SK-N-SH (cell line): ENCODE measurements at regions not wholly inside any gene's neighbourhood (a gene's known extent, or its start where the extent isn't known, plus 50 kb on each side); places are given as distances from the start of the nearest gene placed in this dataset.

ENCODE experiments used
- CTCF ChIA-PET: fragments of 300-600, 350-600 bp; formaldehyde crosslinking; extraction: SDS; loops from one replicate; lab custom pipeline; 2021; lab: Yijun Ruan, JAX
- POLR2A ChIA-PET: fragments of 350-600 bp; sonication (Branson Sonifier 250); formaldehyde crosslinking; extraction: SDS; loops from one replicate; lab custom pipeline; 2020; ENCODE audit warnings: antibody characterized with exemption, inconsistent platforms; lab: Yijun Ruan, JAX
- DNase-seq: peaks from one replicate; pipeline ENCODE4 v3.0.0; 2012
- H2AFZ ChIP-seq: fragments of 200-600 bp; sonication (generic); 2 replicates; pipeline ENCODE4 v1.8.1; 2016; ENCODE audit warnings: antibody characterized with exemption, mild to moderate bottlenecking, low read depth
- H3F3A ChIP-seq: fragments of 200-600 bp; sonication (generic); replicated peaks from 2 replicates; pipeline ENCODE3; 2016; ENCODE audit warnings: antibody characterized with exemption, mild to moderate bottlenecking; ENCODE audit not compliant: insufficient read depth
- H3K27ac ChIP-seq, 2 experiments: fragments of 200-500 bp in 1 of 2; fragments of 200-600 bp in 1 of 2; sonication (Bioruptor generic) in 1 of 2; sonication (generic), shearing (Covaris generic) in 1 of 2; 2 replicates each; pipeline versions ENCODE4 v1.5.1 to v1.6.1; 2014 to 2016; ENCODE audit warnings: low read depth in 2 of 2, inconsistent platforms in 1 of 2, low read length in 1 of 2, mild to moderate bottlenecking in 1 of 2, mixed read lengths in 1 of 2
- H3K27me3 ChIP-seq: fragments of 200-600 bp; sonication (generic), shearing (Covaris generic); 2 replicates; pipeline ENCODE4 v1.6.1; 2016; ENCODE audit warnings: mixed run types; ENCODE audit not compliant: insufficient read depth
- H3K36me3 ChIP-seq, 2 experiments: fragments of 200-500 bp in 1 of 2; fragments of 200-600 bp in 1 of 2; sonication (Bioruptor generic) in 1 of 2; sonication (generic) in 1 of 2; replicated peaks in 1 of 2; 2 replicates each; pipeline versions ENCODE3 to v1.5.1; 2014 to 2016; ENCODE audit warnings: low read length in 1 of 2, mild to moderate bottlenecking in 1 of 2; ENCODE audit not compliant: insufficient read depth in 2 of 2, control insufficient read depth in 1 of 2
- H3K4me1 ChIP-seq, 2 experiments: fragments of 200-500 bp in 1 of 2; fragments of 200-600 bp in 1 of 2; sonication (Bioruptor generic) in 1 of 2; sonication (generic), shearing (Covaris generic) in 1 of 2; 2 replicates each; pipeline versions ENCODE4 v1.5.1 to v1.6.1; 2014 to 2016; ENCODE audit warnings: low read depth in 1 of 2, low read length in 1 of 2, mixed run types in 1 of 2; ENCODE audit not compliant: insufficient read depth in 2 of 2, control insufficient read depth in 1 of 2
- H3K4me2 ChIP-seq: fragments of 200-600 bp; sonication (generic), shearing (Covaris generic); 2 replicates; pipeline ENCODE4 v1.6.1; 2017; ENCODE audit warnings: mixed run types
- H3K4me3 ChIP-seq, 2 experiments: fragments of 200-500 bp in 1 of 2; fragments of 200-600 bp in 1 of 2; sonication (Bioruptor generic) in 1 of 2; sonication (generic), shearing (Covaris generic) in 1 of 2; 2 replicates each; pipeline versions ENCODE4 v1.5.1 to v1.8.1; 2014 to 2016; ENCODE audit warnings: low read depth in 2 of 2, inconsistent platforms in 1 of 2, low read length in 1 of 2, mild to moderate bottlenecking in 1 of 2, mixed read lengths in 1 of 2, moderate library complexity in 1 of 2
- H3K79me2 ChIP-seq: fragments of 200-600 bp; sonication (generic); 2 replicates; pipeline ENCODE4 v1.8.1; 2017; ENCODE audit warnings: mild to moderate bottlenecking; ENCODE audit not compliant: insufficient read depth
- H3K9ac ChIP-seq: fragments of 200-600 bp; sonication (generic); 2 replicates; pipeline ENCODE4 v1.6.1; 2017; ENCODE audit warnings: mixed run types
- H3K9me2 ChIP-seq: fragments of 200-600 bp; sonication (generic); 2 replicates; pipeline ENCODE4 v1.6.1; 2017; ENCODE audit warnings: mixed run types
- H3K9me3 ChIP-seq: fragments of 200-600 bp; sonication (generic); 2 replicates; pipeline ENCODE4 v1.6.1; 2017; ENCODE audit warnings: mixed run types, mild to moderate bottlenecking, moderate library complexity
- H4K20me1 ChIP-seq: fragments of 200-600 bp; sonication (generic); 2 replicates; pipeline ENCODE4 v1.6.1; 2017; ENCODE audit warnings: mild to moderate bottlenecking, mixed run types; ENCODE audit not compliant: insufficient read depth
- ELF1 ChIP-seq: IDR thresholded peaks from 2 replicates; pipeline ENCODE4 v1.4.0; 2012
- GABPA ChIP-seq: IDR thresholded peaks from 2 replicates; pipeline ENCODE4 v1.4.0; 2012; ENCODE audit warnings: low read depth, mild to moderate bottlenecking
- MEF2A ChIP-seq: IDR thresholded peaks from 2 replicates; pipeline ENCODE4 v1.4.0; 2012; ENCODE audit warnings: low read depth, borderline replicate concordance
- MXI1 ChIP-seq: IDR thresholded peaks from 2 replicates; pipeline ENCODE4 v1.6.1; 2012; ENCODE audit warnings: mild to moderate bottlenecking, low read depth, low read length, improper control_type of control experiment
- RAD21 ChIP-seq: IDR thresholded peaks from 2 replicates; pipeline ENCODE4 v1.6.1; 2012; ENCODE audit warnings: mild to moderate bottlenecking, low read length
- RFX5 ChIP-seq: IDR thresholded peaks from 2 replicates; pipeline ENCODE4 v1.6.1; 2012; ENCODE audit warnings: mild to moderate bottlenecking, improper control_type of control experiment, low read length
- YY1 ChIP-seq: IDR thresholded peaks from 2 replicates; pipeline ENCODE4 v1.4.0; 2012; ENCODE audit warnings: low read depth, mild to moderate bottlenecking
- WGBS: methylation state at CpG from one replicate; pipeline ENCODE4 v1.1.6; 2017; ENCODE audit warnings: low lambda C conversion rate; 5-methylcytosine and 5-hydroxymethylcytosine counted together
- TF ChIP-seq, protein P1 (sequence below): IDR thresholded peaks from 2 replicates; pipeline ENCODE4 v1.4.0; 2012; ENCODE audit warnings: low read depth, borderline replicate concordance
- TF ChIP-seq, protein P2 (sequence below): fragments of 150-350 bp; IDR thresholded peaks from 2 replicates; pipeline ENCODE4 v1.6.1; 2017; ENCODE audit warnings: antibody characterized with exemption, low read length, low read depth, borderline replicate concordance
- TF ChIP-seq, protein P3 (sequence below): IDR thresholded peaks from 2 replicates; pipeline ENCODE4; 2012

DNA sequence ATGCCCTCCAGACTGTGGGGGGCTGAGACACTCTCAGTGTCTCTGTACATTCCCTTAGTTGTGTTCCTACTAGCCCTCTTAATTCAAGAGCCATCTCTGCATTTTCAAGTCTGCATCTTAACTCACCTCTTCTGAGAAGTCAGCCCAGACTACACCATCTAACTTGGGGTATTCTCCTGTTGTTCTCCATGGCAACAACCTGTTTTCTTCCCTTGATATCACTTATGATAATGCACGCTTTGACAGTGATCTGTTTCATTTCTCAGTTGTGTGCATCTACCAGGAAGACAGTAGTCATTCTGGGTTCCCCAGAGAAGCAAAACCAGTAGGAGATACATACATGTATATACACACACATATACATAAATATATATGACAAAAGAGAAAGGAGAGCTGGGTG lies 707.3 kb upstream of the IGFBP3 start:
- no peak for DNase-seq
- Histone ChIP-seq H3K9me3 (no peaks in the 10 kb centered on the region), H3K9me2 (no peaks in the 10 kb centered on the region), H2AFZ (no peak overlapping the region), H3K79me2 (no peaks in the 10 kb centered on the region), H3K27ac (no peak overlapping the region), H3K9ac (no peak overlapping the region), H3K4me2 (no peak overlapping the region), H3K4me3 (no peak overlapping the region), H3F3A (no peaks in the 10 kb centered on the region), H3K4me1 (peaks cover 0 to 10% of the 10 kb centered on the region in 2 experiments; a peak in 1 of 4 replicates), H3K27me3 (no peaks in the 10 kb centered on the region), H4K20me1 (no peaks in the 10 kb centered on the region), H3K36me3 (no peaks in the 10 kb centered on the region)
- 57% methylated on average over 1 of the region's 1 CpG for WGBS
- CTCF ChIA-PET = interaction anchor here (1.2 kb wide), 1 partner anchor 11 kb away, joined by 3 read pairs; no protein-coding TSS in a partner anchor
- no peak for TF ChIP-seq RAD21
- TF ChIP-seq MXI1 = no peak
- TF ChIP-seq GABPA = no peak
- TF ChIP-seq RFX5 = no peak
- TF ChIP-seq MEF2A = no peak
- TF ChIP-seq, protein P1, sequence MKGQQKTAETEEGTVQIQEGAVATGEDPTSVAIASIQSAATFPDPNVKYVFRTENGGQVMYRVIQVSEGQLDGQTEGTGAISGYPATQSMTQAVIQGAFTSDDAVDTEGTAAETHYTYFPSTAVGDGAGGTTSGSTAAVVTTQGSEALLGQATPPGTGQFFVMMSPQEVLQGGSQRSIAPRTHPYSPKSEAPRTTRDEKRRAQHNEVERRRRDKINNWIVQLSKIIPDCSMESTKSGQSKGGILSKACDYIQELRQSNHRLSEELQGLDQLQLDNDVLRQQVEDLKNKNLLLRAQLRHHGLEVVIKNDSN = no peak
- no peak for TF ChIP-seq YY1
- POLR2A ChIA-PET = no interaction called here

DNA sequence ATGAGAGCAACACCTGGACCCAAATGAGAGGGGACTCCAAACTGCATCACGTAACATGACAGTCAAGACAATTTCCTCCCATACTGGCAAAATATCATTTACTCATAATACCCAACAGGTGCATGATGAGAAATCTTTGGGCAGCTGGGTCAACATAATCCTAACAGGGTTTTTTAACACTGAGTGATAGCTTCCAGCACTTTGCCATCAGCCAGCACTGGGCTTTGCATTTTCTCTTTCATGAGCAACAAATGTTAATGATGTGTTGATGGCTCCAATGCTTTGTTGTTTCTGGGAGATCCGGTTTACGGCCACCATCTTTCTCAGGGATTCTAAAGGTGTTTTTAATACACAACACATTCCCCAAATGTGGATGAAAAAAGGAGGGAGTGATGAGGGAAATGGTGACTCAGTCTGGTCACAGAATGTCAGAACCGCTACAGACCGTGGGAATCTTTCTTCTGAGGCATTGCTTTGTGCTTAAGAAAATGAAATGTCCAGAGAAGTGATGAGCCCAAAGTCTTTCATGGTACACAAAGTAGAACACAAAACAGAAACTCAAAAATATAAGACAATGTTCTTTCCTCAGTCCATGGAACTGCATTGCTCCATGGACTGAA lies 705.7 kb upstream of the IGFBP3 start:
- no peak for DNase-seq
- CTCF ChIA-PET = no interaction called here

More for the DNA sequence above, 705.7 kb upstream of the IGFBP3 start:
- peak overlapping the region; percentile 10 for H2AFZ ChIP-seq
- H3K79me2 ChIP-seq = no peaks in the 10 kb centered on the region
- TF ChIP-seq, protein P2, sequence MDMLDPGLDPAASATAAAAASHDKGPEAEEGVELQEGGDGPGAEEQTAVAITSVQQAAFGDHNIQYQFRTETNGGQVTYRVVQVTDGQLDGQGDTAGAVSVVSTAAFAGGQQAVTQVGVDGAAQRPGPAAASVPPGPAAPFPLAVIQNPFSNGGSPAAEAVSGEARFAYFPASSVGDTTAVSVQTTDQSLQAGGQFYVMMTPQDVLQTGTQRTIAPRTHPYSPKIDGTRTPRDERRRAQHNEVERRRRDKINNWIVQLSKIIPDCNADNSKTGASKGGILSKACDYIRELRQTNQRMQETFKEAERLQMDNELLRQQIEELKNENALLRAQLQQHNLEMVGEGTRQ = no peak
- TF ChIP-seq, protein P3, sequence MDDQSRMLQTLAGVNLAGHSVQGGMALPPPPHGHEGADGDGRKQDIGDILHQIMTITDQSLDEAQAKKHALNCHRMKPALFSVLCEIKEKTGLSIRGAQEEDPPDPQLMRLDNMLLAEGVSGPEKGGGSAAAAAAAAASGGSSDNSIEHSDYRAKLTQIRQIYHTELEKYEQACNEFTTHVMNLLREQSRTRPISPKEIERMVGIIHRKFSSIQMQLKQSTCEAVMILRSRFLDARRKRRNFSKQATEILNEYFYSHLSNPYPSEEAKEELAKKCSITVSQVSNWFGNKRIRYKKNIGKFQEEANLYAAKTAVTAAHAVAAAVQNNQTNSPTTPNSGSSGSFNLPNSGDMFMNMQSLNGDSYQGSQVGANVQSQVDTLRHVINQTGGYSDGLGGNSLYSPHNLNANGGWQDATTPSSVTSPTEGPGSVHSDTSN = no peak
- no peak for TF ChIP-seq ELF1
- TF ChIP-seq MEF2A = no peak
- no peaks in the 10 kb centered on the region for H3F3A ChIP-seq
- no peaks in the 10 kb centered on the region for H3K36me3 ChIP-seq
- no peaks in the 10 kb centered on the region for H4K20me1 ChIP-seq
- no peaks in the 10 kb centered on the region for H3K9me2 ChIP-seq
- H3K27me3 ChIP-seq = no peaks in the 10 kb centered on the region
- peaks cover 0 to 10% of the 10 kb centered on the region in 2 experiments; a peak in 1 of 4 replicates for H3K4me1 ChIP-seq
- H3K4me2 ChIP-seq = no peak overlapping the region
- H3K9ac ChIP-seq = no peak overlapping the region
- WGBS = 72% methylated on average over 5 of the region's 5 CpGs
- no peaks in the 10 kb centered on the region for H3K9me3 ChIP-seq
- H3K27ac ChIP-seq = no peak overlapping the region
- no peak overlapping the region for H3K4me3 ChIP-seq
- POLR2A ChIA-PET = no interaction called here
